Left lung (tissue), 4 donors: ENCODE measurements at regions not wholly inside any gene's neighbourhood (a gene's known extent, or its start where the extent isn't known, plus 50 kb on each side); places are given as distances from the start of the nearest gene placed in this dataset.

Experiments
- ATAC-seq: fragments of 200-7000 bp; cut with Tn5 transposase; one replicate; pipeline ENCODE4 v1.9.1; 2020; ENCODE audit warnings: moderate library complexity
- DNase-seq, 4 donors: peaks; one replicate each; pipeline ENCODE4 v3.0.0-alpha.2; 2013 to 2020
- H3K27ac ChIP-seq, 2 donors: fragments of 200-600 bp; sonication (generic) in 1 of 2; one replicate each; pipeline versions ENCODE4 v1.5.0 to v1.8.0; 2020 to 2021
- H3K27me3 ChIP-seq, 2 donors: fragments of 200-600 bp; sonication (generic) in 1 of 2; one replicate each; pipeline versions ENCODE4 v1.5.0 to v1.8.0; 2020 to 2021
- H3K36me3 ChIP-seq, 2 donors: fragments of 200-600 bp; sonication (generic) in 1 of 2; one replicate each; pipeline versions ENCODE4 v1.5.0 to v1.8.0; 2020 to 2021
- H3K4me1 ChIP-seq, 2 donors: fragments of 200-600 bp; one replicate each; pipeline ENCODE4 v1.8.0; 2021
- H3K4me3 ChIP-seq, 2 donors: fragments of 200-600 bp; sonication (generic) in 1 of 2; one replicate each; pipeline versions ENCODE4 v1.5.0 to v1.8.0; 2020 to 2021; ENCODE audit warnings: mild to moderate bottlenecking in 1 of 2
- H3K9me3 ChIP-seq, 2 donors: fragments of 200-600 bp; sonication (generic) in 1 of 2; one replicate each; pipeline versions ENCODE4 v1.5.0 to v1.8.0; 2020 to 2021
- CTCF ChIP-seq, 2 donors: fragments of 200-600 bp; sonication (generic) in 1 of 2; IDR thresholded peaks; one replicate each; pipeline versions ENCODE4 v1.5.0 to v1.8.0; 2021; ENCODE audit warnings: antibody characterized with exemption in 2 of 2
- intact Hi-C, 2 donors: fragments of 100-400 bp; cut with DNase I; formaldehyde crosslinking; loops; one replicate each; pipeline versions ENCODE4 v1.11.2 to v1.14.2; 2022
- donor health status: DM: no; HTN: yes; CAD: no.
- donor health status: DM: no; HTN: no; CAD: no.

- DNase-seq (no peak), ATAC-seq (no peak)
- no peaks in the 10 kb centered on the region for H3K9me3 ChIP-seq
- intact Hi-C loops: no loop called here
- TF ChIP-seq CTCF (IDR thresholded peaks at IDR 0.05): no peak
- no peak overlapping the region for H3K27ac ChIP-seq
- no peaks in the 10 kb centered on the region for H3K4me1 ChIP-seq
- no peaks in the 10 kb centered on the region for H3K36me3 ChIP-seq
- H3K27me3 ChIP-seq: no peaks in the 10 kb centered on the region
- no peak overlapping the region for H3K4me3 ChIP-seq
Measured at GRCh38 chr1:96256130-96256790, 465.3 kb upstream of the PTBP2 start.

GRCh38 chr1:96259399-96259798 lies 462.2 kb upstream of the PTBP2 start:
- TF ChIP-seq CTCF (IDR thresholded peaks at IDR 0.05): no peak
- no peaks in the 10 kb centered on the region for H3K9me3 ChIP-seq
- H3K27me3 ChIP-seq: no peaks in the 10 kb centered on the region
- H3K27ac ChIP-seq: no peak overlapping the region
- H3K4me1 ChIP-seq: no peaks in the 10 kb centered on the region
- no peak for DNase-seq
- intact Hi-C loops: no loop called here
- H3K36me3 ChIP-seq: no peaks in the 10 kb centered on the region
- H3K4me3 ChIP-seq: no peak overlapping the region
- ATAC-seq: no peak

GRCh38 chr1:96281491-96281890 lies 440.1 kb upstream of the PTBP2 start:
- H3K9me3 ChIP-seq: peaks cover 0 to 17% of the 10 kb centered on the region in 2 donors
- no peaks in the 10 kb centered on the region for H3K4me1 ChIP-seq
- no peaks in the 10 kb centered on the region for H3K27me3 ChIP-seq
- H3K36me3 ChIP-seq: no peaks in the 10 kb centered on the region
- no peak for DNase-seq
- ATAC-seq: no peak
- no peak for TF ChIP-seq CTCF (IDR thresholded peaks at IDR 0.05)
- intact Hi-C loops: no loop called here
- H3K4me3 ChIP-seq: no peak overlapping the region
- no peak overlapping the region for H3K27ac ChIP-seq

GRCh38 chr1:96290033-96290432 lies 431.6 kb upstream of the PTBP2 start:
- Histone ChIP-seq H3K4me1 (no peaks in the 10 kb centered on the region), H3K27me3 (no peaks in the 10 kb centered on the region), H3K9me3 (peaks cover 0 to 26% of the 10 kb centered on the region in 2 donors), H3K36me3 (no peaks in the 10 kb centered on the region), H3K4me3 (no peak overlapping the region), H3K27ac (no peak overlapping the region)
- DNase-seq (no peak), ATAC-seq (no peak)
- TF ChIP-seq CTCF (IDR thresholded peaks at IDR 0.05): no peak
- intact Hi-C loops: no loop called here

GRCh38 chr1:96290801-96291200 lies 430.8 kb upstream of the PTBP2 start:
- no peaks in the 10 kb centered on the region for H3K36me3 ChIP-seq
- no peak for TF ChIP-seq CTCF (IDR thresholded peaks at IDR 0.05)
- ATAC-seq: no peak
- intact Hi-C loops: no loop called here
- no peaks in the 10 kb centered on the region for H3K27me3 ChIP-seq
- DNase-seq: no peak
- H3K9me3 ChIP-seq: peaks cover 0 to 25% of the 10 kb centered on the region in 2 donors
- H3K4me1 ChIP-seq: no peaks in the 10 kb centered on the region
- H3K27ac ChIP-seq: no peak overlapping the region
- H3K4me3 ChIP-seq: no peak overlapping the region
